PC-9 (cell line): ENCODE measurements at regions not wholly inside any gene's neighbourhood (a gene's known extent, or its start where the extent isn't known, plus 50 kb on each side); places are given as distances from the start of the nearest gene placed in this dataset.

ENCODE experiments used
- EZH2 ChIP-seq: fragments of 200-600 bp; sonication (generic); IDR thresholded peaks from 2 replicates; pipeline ENCODE4 v1.8.0; 2017; ENCODE audit warnings: antibody characterized with exemption, low read depth
- TF ChIP-seq, protein P1 (sequence below): fragments of 200-600 bp; sonication (generic); conservative IDR thresholded peaks from 2 replicates; pipeline ENCODE4 v1.6.1; 2017; ENCODE audit warnings: mixed run types, antibody characterized with exemption, mild to moderate bottlenecking, moderate library complexity

DNA sequence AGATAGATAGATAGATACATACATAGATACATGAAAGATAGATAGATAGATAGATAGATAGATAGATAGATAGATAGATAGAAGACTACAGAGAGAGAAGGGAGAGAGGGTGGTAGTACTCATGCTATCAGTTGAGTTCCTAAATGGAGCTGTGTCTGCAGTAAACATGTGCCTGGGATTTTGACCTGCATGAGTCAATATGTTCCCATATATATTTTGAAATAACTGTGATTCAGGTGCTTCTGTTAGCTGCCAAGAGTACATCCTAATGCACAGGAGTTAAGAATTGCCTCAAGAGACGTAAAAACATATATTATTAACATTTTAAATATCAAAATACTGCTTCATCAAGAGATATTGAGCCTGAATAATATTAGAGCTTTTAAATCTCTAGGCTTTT, 379.4 kb downstream of the GRXCR1 start:
- TF ChIP-seq, protein P1, sequence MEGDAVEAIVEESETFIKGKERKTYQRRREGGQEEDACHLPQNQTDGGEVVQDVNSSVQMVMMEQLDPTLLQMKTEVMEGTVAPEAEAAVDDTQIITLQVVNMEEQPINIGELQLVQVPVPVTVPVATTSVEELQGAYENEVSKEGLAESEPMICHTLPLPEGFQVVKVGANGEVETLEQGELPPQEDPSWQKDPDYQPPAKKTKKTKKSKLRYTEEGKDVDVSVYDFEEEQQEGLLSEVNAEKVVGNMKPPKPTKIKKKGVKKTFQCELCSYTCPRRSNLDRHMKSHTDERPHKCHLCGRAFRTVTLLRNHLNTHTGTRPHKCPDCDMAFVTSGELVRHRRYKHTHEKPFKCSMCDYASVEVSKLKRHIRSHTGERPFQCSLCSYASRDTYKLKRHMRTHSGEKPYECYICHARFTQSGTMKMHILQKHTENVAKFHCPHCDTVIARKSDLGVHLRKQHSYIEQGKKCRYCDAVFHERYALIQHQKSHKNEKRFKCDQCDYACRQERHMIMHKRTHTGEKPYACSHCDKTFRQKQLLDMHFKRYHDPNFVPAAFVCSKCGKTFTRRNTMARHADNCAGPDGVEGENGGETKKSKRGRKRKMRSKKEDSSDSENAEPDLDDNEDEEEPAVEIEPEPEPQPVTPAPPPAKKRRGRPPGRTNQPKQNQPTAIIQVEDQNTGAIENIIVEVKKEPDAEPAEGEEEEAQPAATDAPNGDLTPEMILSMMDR: no peak
- no peak for TF ChIP-seq EZH2
